Smooth muscle cell (in vitro differentiated cells): ENCODE measurements at regions not wholly inside any gene's neighbourhood (a gene's known extent, or its start where the extent isn't known, plus 50 kb on each side); places are given as distances from the start of the nearest gene placed in this dataset.
"Not testable (repeated sequence)": the region's sequence is repeated elsewhere in the genome, so short reads cannot be mapped to it uniquely, and the experiment has no call there.

Experiments
- DNase-seq: peaks from one replicate; lab custom pipeline; 2025; ENCODE audit not compliant: unreplicated experiment; lab: John Stamatoyannopoulos, UW
- H2AFZ ChIP-seq: fragments of 200-600 bp; sonication (generic); 2 replicates; pipeline ENCODE4 v1.6.0; 2016; ENCODE audit warnings: antibody characterized with exemption, low read depth, mild to moderate bottlenecking
- H3F3A ChIP-seq: fragments of 200-600 bp; sonication (generic); 2 replicates; pipeline ENCODE4 v1.6.0; 2017; ENCODE audit warnings: antibody characterized with exemption, low read depth
- H3K27ac ChIP-seq: fragments of 200-600 bp; sonication (generic); 2 replicates; pipeline ENCODE4 v1.5.1; 2016; ENCODE audit warnings: low read depth, mild to moderate bottlenecking
- H3K27me3 ChIP-seq: fragments of 200-600 bp; sonication (generic); 2 replicates; pipeline ENCODE4 v1.6.1; 2016; ENCODE audit warnings: low read depth, mild to moderate bottlenecking
- H3K36me3 ChIP-seq: fragments of 200-600 bp; sonication (generic); 2 replicates; pipeline ENCODE4 v1.5.1; 2016; ENCODE audit warnings: low read depth
- H3K4me1 ChIP-seq: fragments of 200-600 bp; sonication (generic); 2 replicates; pipeline ENCODE4 v1.5.1; 2016; ENCODE audit warnings: low read depth
- H3K4me2 ChIP-seq: fragments of 200-600 bp; sonication (generic); 2 replicates; pipeline ENCODE4 v1.6.0; 2016; ENCODE audit warnings: mild to moderate bottlenecking
- H3K4me3 ChIP-seq: fragments of 200-600 bp; sonication (generic); 2 replicates; pipeline ENCODE4 v1.5.1; 2016; ENCODE audit warnings: mild to moderate bottlenecking
- H3K79me2 ChIP-seq: fragments of 200-600 bp; sonication (generic); 2 replicates; pipeline ENCODE4 v1.6.0; 2016; ENCODE audit warnings: low read depth, mild to moderate bottlenecking
- H3K9ac ChIP-seq: fragments of 200-600 bp; sonication (generic); 2 replicates; pipeline ENCODE4 v1.6.0; 2016; ENCODE audit warnings: low read depth
- H3K9me3 ChIP-seq: fragments of 200-600 bp; sonication (generic); replicated peaks from 2 replicates; pipeline ENCODE4 v1.5.1; 2016; ENCODE audit warnings: low read depth
- H4K20me1 ChIP-seq: fragments of 200-600 bp; sonication (generic); 2 replicates; pipeline ENCODE4 v1.6.0; 2016; ENCODE audit warnings: low read depth
- CTCF ChIP-seq: fragments of 200-600 bp; sonication (generic); IDR thresholded peaks from 2 replicates; pipeline ENCODE4 v1.5.1; 2017; ENCODE audit warnings: borderline replicate concordance, mild to moderate bottlenecking, antibody characterized with exemption; ENCODE audit not compliant: insufficient read depth, poor library complexity, severe bottlenecking
- WGBS: methylation state at CpG from one replicate; pipeline ENCODE4 v1.1.7; 2016; ENCODE audit warnings: low lambda C conversion rate; 5-methylcytosine and 5-hydroxymethylcytosine counted together

DNA sequence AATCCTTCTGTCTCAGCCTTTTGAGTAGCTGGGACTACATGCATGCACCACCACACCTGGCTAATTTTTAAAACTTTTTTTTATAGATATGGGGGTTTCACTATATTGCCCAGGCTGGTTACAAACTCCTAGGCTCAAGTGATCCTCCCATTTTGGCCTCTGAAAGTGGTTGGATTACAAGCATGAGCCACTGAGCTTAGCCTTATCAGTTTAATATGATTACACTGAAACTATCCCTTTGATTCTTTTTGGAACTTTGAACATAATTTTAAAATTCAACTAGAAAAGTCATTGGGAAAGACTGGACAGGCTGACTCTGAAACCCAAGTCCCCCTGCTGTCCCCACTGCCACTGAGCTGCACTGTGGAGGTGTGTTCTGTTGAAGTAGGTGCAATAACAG lies 114.8 kb downstream of the ARL4C start:
- Histone ChIP-seq H3K4me3 (no peak overlapping the region), H2AFZ (no peak overlapping the region), H3K27ac (no peak overlapping the region), H3F3A (no peaks in the 10 kb centered on the region), H3K36me3 (no peaks in the 10 kb centered on the region), H3K79me2 (no peaks in the 10 kb centered on the region), H3K4me2 (no peak overlapping the region), H3K27me3 (no peaks in the 10 kb centered on the region), H3K4me1 (peaks cover 12% of the 10 kb centered on the region), H3K9me3 (no peaks in the 10 kb centered on the region), H4K20me1 (no peaks in the 10 kb centered on the region), H3K9ac (no peak overlapping the region)
- no peak for TF ChIP-seq CTCF
- no peak for DNase-seq

GRCh38 chr2:234378958-234379357 lies 117.9 kb downstream of the ARL4C start:
- not testable (repeated sequence) for H3K27ac ChIP-seq, H3K36me3 ChIP-seq, H3F3A ChIP-seq, DNase-seq, H3K4me2 ChIP-seq, H3K27me3 ChIP-seq, H4K20me1 ChIP-seq, H3K4me3 ChIP-seq, H3K79me2 ChIP-seq, H3K9me3 ChIP-seq, H3K9ac ChIP-seq, H2AFZ ChIP-seq
- 100% methylated on average over 2 of the region's 2 CpGs for WGBS
- H3K4me1 ChIP-seq = peaks cover 12% of the 10 kb centered on the region

GRCh38 chr2:234378440-234378839 lies 118.4 kb downstream of the ARL4C start:
- H3K27me3 ChIP-seq = no peaks in the 10 kb centered on the region
- 70% methylated on average over 4 of the region's 4 CpGs for WGBS
- H2AFZ ChIP-seq = peak overlapping the region; percentile 59
- H3K79me2 ChIP-seq = no peaks in the 10 kb centered on the region
- H3K27ac ChIP-seq = peak overlapping the region; percentile 71
- no peaks in the 10 kb centered on the region for H3K9me3 ChIP-seq
- TF ChIP-seq CTCF = no peak
- no peaks in the 10 kb centered on the region for H3F3A ChIP-seq
- no peak for DNase-seq
- H3K4me2 ChIP-seq = peak overlapping the region; percentile 77
- H4K20me1 ChIP-seq = no peaks in the 10 kb centered on the region
- H3K4me3 ChIP-seq = no peak overlapping the region
- no peaks in the 10 kb centered on the region for H3K36me3 ChIP-seq
- H3K9ac ChIP-seq = peak overlapping the region; percentile 43
- peaks cover 12% of the 10 kb centered on the region for H3K4me1 ChIP-seq

GRCh38 chr2:234377761-234378391 lies 119.0 kb downstream of the ARL4C start:
- H3K4me1 ChIP-seq = peaks cover 12% of the 10 kb centered on the region
- H3F3A ChIP-seq = no peaks in the 10 kb centered on the region
- WGBS = 49% methylated on average over 12 of the region's 12 CpGs
- H3K36me3 ChIP-seq = no peaks in the 10 kb centered on the region
- no peak for DNase-seq
- H3K27me3 ChIP-seq = no peaks in the 10 kb centered on the region
- H3K27ac ChIP-seq = peak overlapping the region; percentile 71
- no peaks in the 10 kb centered on the region for H3K79me2 ChIP-seq
- peak overlapping the region; percentile 77 for H3K4me2 ChIP-seq
- H3K9ac ChIP-seq = peak overlapping the region; percentile 43
- no peaks in the 10 kb centered on the region for H4K20me1 ChIP-seq
- H3K9me3 ChIP-seq = no peaks in the 10 kb centered on the region
- H3K4me3 ChIP-seq = no peak overlapping the region
- TF ChIP-seq CTCF = no peak
- peak overlapping the region; percentile 59 for H2AFZ ChIP-seq
